DMS153 treated with DMSO at 0.1 percent for 48 hours (cell line): ENCODE measurements at regions not wholly inside any gene's neighbourhood (a gene's known extent, or its start where the extent isn't known, plus 50 kb on each side); places are given as distances from the start of the nearest gene placed in this dataset.
"Not testable (repeated sequence)": the region's sequence is repeated elsewhere in the genome, so short reads cannot be mapped to it uniquely, and the experiment has no call there.

Experiments used
- DNase-seq: peaks from one replicate; lab custom pipeline; 2025; ENCODE audit not compliant: unreplicated experiment; lab: John Stamatoyannopoulos, UW

DNA sequence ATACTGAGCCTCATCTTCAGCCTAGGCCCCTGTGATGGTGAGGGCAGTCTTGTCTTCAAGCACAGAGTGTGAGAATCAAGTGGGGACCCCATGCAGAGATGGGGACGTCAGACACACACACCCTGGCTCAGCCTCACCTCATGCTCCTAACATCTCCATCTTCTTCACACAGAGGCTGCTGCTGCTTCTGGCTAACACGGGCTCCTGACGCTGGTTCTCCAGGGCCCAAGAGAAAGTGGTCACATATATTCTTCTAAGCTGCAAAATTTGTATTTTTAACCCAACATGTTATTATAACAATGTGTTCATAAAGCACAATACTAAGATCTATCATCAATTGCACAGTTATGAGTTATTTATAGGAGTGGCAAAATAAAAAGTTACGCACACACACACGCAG is 101.2 kb downstream of the VPREB1 start:
- DNase-seq, result no peak

DNA sequence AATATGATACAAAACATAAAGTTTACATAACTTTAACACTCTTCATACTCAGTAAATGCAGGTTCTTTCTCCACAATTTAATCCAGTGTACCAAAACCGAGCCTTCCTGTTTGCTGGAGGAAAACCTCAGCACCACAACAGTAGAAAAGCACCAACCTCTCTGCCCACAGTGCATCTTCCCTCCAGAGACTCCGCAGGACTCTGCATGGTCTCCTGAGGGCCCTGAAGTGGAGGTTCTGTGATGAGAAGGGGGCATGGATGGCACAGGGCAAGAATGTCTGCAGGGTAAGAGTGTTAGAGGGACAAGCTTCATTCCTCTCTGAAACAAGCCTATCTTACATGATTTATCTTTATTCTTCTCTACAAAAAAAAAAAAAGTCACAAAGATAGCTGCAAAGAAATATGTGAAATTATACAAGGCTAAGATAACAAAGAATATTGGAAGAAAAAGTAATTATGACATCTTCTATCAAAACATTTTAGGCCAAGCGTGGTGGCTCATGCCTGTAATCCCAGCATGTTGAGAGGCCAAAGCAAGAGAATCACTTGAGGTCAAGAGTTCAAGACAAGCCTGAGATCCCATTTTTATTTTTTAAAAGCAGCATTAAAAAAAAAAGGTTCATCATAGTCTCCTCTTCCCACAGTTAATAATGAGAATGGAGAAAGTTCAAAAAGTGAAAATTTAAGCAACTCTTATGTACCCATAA is 102.0 kb downstream of the VPREB1 start:
- DNase-seq, result no peak

DNA sequence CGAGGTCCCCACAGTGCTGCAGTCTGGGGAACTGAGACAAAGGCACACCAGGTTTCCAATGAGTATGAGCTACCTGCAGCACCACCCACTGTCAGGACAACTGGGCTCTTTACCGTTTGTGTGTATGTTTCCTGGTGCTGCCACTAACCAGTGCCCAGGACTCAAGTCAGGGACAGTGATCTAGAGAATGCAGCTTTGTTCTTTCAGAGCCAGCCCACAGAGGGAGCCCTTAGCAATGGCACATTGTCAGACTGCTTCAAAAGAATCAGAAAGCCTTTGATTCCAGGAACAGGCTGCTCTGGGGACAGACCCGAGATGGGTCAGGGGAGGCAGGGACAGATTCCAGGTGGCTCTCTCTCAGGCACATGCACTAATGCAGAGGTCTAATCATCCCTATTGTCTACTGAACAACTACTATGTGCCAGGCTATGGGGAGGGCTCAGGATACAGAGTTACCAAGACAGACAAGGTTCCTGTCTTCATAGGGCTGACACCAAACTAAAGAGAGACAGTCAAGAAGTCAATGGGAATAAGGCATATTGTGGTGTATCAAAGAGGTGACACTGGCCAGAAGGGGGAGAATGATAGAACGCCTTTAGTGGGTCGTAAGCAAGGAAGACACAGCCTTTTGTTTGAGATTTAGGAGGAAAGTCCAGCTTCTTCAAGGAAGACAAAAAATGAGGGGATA is 103.7 kb downstream of the VPREB1 start:
- DNase-seq, result no peak

DNA sequence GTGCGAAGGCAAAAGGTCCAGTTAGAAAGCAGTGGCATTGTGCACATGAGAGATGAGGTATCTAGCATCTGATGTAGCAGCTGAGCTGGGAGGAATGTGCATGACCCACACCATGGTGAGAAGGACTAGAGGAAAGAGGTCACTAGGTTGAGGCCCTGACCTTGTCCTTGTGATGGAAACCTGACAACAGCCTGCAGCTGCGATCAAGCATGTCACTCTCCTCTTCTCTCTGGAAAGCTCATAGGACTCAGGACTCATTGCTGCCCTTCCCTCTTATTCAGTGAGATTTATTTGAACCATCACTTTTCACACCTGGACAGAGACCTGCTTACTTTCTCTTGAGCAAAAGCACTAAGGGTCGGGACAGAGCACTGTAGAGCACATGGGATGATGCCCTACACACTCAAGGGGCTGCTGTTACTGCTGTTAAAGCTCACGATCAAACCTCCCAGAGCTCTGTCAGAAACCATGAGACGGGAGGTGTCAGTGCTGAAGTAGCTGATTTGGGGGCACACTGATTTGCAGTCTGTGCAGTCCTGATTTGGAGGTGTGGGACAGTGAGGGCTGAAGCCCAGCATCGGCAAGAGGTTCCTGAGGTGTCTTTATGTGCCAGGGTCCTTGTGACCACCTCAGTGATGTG is 104.3 kb downstream of the VPREB1 start:
- DNase-seq, result no peak

DNA sequence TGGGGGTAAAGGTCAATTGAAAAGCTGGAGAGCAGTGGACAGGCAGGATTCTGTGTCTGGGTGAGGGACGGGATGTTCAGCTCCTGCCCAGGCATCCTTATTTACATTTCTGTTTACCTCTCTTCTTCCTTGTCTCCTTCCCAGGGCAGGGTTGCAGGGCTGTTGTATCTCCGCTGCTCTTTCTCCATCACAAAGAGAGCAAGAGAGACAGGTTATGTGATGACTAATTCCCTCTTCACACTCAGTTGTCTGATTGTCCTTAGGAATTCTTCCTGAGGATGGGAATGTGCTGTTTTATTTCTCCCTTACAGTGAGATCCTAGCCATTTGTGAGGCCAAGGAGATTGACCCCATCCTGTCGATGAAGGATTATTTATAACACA is 104.9 kb downstream of the VPREB1 start:
- no peak for DNase-seq

DNA sequence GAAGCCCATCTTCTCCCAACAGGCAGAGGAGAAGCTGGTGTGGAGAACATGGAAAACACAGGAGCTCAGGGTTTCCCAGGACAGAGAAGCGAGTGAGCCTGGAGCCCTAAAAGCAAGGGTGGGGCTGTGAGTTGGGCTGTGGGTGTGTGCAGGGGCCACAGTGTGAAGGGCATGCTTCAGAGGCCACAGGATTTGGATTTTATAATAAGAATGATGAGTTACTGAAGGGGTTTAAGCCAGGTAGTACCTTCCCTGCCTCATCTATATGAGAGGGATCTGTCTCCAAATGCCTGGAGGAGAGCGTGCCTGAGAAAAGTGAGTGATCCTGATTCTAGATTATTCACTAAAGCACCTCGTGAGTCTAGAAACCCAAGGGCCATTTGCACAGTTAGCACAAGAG is 106.8 kb downstream of the VPREB1 start:
- DNase-seq, result no peak

DNA sequence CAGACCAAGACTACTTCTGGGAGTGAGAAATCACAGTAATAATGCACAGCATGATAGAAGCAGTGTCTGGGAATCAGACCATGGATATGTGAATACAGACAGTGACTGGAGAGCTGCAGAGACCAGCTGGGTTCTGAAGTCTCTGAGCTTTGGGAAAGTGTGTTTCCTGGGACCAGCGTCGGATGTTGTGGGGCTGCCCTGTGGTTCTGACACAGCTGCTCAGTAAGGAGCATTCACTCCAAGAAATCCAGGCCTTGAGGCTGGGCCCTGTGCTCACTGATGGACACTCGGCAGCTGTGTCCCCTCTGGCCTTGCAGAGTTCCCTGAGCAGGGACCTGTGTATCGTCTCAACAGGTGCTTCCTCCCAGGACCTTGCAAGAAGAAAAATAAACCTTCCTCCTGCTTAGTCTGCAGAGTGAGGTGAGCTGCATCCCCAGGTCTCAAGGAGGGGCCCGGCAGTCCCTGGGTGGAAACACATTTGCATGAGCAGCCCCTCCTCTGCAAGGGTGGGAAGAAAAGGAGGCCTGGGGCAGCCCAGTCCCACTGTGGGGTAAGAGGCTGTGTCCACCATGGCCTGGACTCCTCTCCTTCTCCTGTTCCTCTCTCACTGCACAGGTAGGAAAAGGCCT is 107.9 kb downstream of the VPREB1 start:
- DNase-seq, result no peak

DNA sequence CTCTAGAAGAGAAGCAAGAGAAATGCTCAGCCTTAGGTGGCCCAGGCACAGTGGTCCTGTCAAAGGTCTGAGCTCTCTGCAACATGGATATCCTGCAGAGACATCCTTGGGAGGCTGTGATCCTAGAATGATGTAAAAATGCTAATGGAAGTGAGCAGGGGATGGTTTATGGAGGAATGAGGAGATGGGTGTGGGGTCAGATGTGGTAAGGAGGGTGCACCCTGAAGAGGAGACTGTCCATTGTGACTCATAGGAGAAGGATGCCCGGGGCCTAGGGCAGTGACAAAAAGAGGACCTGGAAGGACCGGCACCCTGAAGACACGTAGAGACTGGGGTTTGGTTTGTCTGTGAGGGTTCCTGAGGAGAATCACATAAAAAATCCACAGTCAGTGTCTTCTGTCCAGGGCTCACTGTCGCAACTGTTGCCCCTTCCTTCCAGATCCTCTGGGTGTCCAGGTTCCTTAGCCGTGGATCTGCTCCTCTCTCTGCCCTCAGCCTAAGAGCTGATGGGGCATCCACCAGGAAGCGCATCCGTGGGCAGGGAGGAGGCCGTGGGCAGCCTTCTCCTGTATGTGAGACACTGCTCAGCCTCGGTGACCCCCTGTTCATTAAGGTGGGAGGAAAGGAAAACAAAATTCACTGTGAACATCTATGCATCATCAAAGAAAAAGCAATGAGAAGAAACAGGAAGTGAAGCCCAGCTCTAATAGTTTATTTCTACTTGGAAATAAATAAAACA is 110.7 kb downstream of the VPREB1 start:
- no peak for DNase-seq

DNA sequence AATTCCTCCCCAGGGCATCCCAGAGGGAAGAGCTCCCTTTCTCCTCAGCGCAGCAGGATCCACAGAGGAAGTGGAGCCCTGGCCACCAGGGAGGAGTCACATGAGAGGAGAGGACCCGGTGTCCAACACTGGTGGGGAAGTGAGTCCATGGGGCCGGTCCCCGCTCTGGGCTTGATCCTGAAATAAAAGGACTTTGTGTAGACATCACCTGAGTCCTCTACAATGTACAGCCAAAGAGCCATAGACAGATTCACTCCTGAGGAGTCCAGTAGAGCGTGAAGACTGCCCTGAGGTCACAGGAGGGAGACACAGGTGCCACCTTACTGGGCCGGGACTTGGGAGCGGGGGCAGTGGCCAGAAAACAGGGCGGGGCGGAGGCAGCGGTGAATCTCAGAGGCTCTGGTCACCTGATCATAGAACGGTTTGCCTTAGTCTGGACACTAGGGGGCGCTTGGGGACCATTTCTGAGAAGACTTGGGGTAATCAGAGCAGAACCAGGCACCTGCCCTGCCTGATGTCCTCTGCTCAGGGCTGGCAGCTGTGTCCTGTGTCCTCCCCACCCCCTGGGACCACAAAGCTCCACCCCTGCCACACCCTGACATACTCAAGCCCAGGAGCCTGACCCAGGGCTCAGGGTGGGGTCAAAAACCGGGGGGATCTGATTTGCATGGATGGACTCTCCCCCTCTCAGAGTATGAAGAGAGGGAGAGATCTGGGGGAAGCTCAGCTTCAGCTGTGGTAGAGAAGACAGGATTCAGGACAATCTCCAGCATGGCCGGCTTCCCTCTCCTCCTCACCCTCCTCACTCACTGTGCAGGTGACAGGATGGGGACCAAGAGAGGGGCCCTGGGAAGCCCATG is 112.7 kb downstream of the VPREB1 start:
- peak; percentile 93 for DNase-seq

DNA sequence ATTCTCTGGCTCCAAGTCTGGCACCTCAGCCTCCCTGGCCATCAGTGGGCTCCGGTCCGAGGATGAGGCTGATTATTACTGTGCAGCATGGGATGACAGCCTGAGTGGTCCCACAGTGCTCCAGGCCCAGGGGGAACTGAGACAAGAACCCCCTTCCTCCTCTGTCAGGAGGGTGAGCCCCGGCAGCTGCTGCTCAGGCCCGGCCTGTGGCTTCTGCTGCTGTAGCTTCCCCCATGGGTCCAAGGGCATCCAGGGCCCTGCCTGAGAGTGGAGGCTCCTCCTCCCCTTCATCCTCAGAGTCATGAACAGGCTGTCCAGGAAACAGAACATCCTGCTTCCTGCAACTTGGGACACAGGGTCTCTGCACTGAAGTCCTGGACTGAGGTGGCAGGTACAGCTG is 113.6 kb downstream of the VPREB1 start:
- DNase-seq, result no peak

DNA sequence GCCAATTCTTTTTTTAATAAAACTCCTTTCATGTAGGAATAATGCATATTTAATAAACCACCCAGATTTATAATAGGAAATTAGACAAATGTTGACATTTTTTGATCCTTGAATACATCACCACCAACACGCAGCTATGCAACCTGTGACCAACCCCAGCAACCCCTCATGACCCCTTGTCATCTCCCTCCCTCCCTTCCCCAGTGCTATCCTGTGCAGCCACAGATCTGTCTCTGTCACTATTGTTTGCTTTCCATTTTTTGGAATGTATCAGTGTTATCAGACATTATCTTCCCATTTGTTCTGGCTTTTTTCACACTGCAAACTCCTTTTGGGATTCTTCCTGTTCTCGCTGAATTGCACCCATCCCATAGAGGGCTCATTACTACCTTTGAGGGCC is 114.1 kb downstream of the VPREB1 start:
- no peak for DNase-seq

DNA sequence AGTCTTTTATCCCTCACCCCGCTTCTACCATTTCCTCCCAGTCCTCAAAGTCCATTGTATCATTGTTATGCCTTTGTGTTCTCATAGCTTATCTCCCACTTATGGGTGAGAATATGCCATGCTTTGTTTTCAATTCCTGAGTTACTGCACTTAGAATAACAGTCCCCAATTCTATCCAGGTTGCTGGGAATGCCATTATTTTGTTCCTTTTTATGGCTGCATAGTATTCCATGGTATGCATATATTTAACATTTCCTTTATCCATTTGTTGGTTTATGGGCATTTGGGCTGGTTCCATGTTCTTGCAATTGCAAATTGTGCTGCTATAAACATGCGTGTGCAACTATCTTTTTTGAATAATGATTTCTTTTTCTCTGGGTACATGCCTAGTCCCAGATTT is 114.9 kb downstream of the VPREB1 start:
- no peak for DNase-seq

DNA sequence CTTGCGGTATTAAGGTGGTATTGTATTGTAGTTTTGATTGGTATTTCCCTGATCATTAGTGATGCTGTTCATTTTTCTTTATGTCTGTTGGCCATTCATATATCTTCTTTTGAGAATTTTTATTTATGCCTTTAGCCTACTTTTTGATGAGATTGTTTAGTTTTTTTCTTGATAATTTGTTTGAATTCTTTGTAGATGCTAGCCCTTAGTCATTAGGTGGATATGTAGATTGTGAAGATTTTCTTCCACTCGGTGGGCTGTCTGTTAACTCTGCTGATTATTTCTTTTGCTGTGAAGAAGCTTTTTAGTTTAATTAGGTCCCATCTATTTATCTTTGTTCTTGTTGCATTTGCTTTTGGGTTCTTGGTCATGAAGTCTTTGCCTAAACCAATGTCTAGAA is 115.4 kb downstream of the VPREB1 start:
- DNase-seq, result no peak

DNA sequence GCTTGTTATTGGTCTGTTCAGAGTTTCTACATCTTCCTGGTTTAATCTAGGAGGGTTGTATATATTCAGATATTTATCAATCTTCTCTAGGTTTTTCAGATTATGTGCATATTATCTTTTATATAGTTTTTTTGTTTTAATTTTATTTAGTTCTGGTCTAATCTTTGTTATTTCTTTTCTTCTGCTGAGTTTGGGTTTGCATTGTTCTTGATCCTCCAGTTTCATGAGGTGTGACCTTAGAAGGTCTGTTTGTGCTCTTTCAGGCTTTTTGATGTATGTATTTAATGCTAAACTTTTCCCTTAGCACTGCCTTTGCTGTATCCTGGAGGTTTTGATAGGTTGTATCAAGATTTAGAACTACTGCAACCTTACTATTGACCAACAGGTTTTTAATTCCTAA is 117.7 kb downstream of the VPREB1 start:
- DNase-seq, result no peak

DNA sequence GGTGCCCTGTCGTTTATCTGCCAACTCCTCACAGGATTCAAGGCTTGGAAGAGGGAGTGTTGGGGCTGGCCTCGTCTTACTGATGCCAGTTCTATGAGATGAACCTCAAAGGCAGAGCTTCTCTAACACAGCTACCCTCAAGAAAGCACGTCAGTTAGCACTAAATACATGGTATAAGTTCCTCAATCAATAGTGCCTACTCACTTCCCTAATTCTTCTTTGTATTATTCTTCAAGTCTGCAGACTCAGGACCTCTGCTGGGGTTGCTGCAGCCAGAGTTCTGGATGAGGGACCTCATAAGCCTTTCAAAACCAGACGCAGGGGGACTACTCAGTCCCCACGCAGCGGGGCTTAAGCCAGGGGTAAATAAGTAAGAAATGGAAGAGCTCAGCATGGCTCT is 118.3 kb downstream of the VPREB1 start:
- no peak for DNase-seq

DNA sequence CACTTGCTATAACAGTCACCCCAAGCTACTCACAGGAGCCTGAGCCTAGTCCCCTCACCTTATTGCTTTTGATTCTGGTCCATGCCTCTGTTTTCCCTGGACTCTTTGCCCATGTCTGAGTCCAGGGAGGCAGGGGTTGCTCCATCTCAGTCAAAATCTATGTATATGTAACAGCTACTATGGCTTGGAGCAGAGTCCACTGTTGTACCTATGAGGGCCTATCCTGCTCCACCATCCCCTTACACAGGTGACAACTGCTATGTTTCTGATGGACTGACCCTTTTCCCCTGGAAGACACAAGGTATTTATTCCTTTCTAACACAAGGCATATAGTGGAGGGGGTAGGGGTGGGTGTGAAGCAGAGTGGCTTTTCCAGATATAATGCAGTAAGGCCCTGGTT is 119.6 kb downstream of the VPREB1 start:
- DNase-seq, result no peak

DNA sequence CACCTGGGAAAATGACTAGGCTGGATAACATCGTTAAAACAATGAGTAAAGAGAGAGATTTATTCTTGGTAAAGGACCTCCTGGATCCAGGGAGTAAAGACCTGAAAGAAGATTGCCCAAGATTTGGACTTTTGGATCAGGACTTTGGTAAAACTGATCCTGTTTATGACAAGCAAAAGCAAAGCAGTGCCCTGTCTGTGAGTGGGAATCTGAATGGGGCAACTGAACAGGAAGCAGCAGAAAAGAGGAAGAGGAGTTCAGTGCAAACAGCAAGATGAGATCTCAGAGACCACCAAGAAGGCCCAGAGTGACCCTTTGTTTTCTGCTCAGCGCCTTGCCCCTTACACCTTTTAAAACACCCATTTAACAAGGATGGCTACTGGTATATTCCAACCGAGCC is 122.0 kb downstream of the VPREB1 start:
- DNase-seq, result no peak

DNA sequence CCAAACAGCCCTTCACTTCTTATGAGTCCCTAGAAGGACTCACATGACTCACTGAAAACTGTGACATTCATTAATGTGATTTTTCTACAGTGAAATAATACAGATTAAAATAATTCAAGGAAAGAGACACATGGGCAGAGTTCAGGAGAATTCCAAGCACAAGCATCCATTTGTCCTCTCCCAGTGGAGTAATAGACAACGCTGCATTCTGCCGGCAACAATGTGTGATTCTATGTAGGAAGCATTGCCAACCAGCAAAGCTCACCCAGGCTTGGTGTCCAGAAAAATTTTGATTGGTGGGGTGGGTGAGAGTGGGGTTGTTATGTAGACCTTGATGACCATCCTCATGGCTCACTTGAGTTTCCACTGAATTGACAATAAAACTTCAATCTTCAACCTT is 123.9 kb downstream of the VPREB1 start:
- no peak for DNase-seq

DNA sequence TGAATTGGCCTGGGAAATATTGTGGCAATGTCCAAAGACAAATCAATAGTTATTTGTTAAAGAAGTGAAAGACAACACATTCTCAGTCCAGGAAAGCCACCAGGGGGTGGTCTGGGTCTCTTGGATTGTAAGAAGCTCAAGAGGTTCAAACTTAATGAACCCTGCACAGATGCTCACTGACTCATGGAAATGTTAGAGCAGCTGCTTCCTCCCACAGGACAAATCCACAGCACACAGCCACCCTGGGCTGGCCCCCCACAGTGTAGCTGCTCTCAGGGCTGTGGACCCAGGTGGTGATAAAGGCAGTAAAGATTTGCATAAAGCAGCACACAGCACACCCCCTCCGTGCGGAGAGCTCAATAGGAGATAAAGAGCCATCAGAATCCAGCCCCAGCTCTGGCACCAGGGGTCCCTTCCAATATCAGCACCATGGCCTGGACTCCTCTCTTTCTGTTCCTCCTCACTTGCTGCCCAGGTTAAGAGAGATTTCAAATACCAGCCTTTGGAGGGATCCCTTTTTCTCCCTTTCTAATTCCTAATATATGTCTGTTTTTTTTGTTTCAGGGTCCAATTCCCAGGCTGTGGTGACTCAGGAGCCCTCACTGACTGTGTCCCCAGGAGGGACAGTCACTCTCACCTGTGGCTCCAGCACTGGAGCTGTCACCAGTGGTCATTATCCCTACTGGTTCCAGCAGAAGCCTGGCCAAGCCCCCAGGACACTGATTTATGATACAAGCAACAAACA is 124.8 kb downstream of the VPREB1 start:
- DNase-seq, result not testable (repeated sequence)

DNA sequence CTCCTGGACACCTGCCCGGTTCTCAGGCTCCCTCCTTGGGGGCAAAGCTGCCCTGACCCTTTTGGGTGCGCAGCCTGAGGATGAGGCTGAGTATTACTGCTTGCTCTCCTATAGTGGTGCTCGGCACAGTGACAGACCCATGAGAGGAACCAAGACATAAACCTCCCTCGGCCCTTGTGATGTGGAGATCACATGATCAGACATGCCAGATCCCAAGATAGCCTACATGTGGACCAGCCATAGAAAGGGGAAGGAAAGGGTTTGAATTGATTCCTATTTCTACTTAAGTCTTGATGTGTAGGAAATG is 125.3 kb downstream of the VPREB1 start:
- DNase-seq, result no peak
